ENCODE measurements at regions not wholly inside any gene's neighbourhood (a gene's known extent, or its start where the extent isn't known, plus 50 kb on each side); places are given as distances from the start of the nearest gene placed in this dataset.

DNA sequence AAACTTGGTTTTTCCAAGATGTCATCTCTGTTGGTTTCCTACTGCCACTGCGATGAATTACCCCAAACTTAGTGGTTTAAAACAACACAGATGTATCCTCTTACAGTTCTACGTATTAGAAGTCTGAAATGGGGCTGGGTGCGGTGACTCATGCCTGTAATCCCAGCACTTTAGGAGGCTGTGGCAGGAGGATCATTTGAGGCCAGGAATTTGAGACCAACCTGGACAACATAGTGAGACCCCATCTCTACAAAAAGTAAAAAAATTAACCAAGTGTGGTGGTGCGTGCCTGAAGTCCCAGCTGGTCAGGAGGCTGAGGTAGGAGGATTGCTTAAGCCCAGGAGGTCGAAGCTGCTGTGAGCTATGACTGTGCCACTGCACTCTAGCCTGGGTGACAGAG, 57.2 kb upstream of the GRHL3 start:
- TF ChIP-seq POLR2A (IDR thresholded peaks at IDR 0.05) = no peak
- TF ChIP-seq, protein P1, sequence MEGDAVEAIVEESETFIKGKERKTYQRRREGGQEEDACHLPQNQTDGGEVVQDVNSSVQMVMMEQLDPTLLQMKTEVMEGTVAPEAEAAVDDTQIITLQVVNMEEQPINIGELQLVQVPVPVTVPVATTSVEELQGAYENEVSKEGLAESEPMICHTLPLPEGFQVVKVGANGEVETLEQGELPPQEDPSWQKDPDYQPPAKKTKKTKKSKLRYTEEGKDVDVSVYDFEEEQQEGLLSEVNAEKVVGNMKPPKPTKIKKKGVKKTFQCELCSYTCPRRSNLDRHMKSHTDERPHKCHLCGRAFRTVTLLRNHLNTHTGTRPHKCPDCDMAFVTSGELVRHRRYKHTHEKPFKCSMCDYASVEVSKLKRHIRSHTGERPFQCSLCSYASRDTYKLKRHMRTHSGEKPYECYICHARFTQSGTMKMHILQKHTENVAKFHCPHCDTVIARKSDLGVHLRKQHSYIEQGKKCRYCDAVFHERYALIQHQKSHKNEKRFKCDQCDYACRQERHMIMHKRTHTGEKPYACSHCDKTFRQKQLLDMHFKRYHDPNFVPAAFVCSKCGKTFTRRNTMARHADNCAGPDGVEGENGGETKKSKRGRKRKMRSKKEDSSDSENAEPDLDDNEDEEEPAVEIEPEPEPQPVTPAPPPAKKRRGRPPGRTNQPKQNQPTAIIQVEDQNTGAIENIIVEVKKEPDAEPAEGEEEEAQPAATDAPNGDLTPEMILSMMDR (IDR thresholded peaks at IDR 0.05) = no peak

DNA sequence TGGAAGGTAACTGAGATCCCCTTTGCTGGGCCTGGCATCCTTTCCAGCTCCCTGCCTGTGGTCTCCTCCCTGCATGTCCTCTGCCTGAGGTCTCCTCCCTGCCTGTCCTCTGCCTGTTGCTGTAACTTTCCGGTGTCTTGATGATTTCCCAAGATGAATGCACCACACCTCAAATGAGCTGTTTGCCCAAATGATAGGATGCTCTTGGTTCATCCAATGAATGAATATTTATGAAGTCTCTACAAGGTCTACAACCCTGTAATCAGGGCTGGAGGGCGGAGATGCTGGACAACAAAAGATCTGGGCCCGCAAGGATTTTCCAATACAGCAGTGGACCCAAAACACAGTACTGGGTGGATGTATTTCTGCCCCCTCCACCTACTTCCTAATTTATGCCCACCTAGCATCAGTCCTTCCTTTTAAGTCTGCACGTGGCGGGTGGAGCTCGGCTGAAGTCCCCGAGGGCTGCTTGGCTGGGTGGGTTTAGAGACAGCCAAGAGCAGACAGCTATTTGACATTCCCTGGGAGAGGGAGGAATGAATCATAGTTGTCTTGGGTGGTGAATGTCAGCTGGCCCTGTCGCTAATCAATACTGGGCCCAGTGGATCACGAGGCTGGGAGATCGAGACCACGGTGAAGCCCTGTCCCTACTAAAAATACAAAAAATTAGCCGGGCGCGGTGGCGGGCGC, 60.3 kb upstream of the GRHL3 start:
- H3K9me3 ChIP-seq (replicated peaks in 1 of 3) = no peaks in the 10 kb centered on the region
- no peaks in the 10 kb centered on the region for H3K4me1 ChIP-seq (replicated peaks in 1 of 2)
- no peak for DNase-seq
- 92 to 97% (median 95%) methylated on average over 8 to 16 of the region's 16 CpGs for WGBS, 4 donors
- no peaks in the 10 kb centered on the region for H3K36me3 ChIP-seq (replicated peaks in 1 of 2)
- H3K4me3 ChIP-seq = no peak overlapping the region
- TF ChIP-seq POLR2A (IDR thresholded peaks at IDR 0.05) = no peak
- TF ChIP-seq, protein P1 (IDR thresholded peaks at IDR 0.05) = no peak
- H3K27ac ChIP-seq = no peak overlapping the region
- intact Hi-C loops (cut with DNase I) = no loop called here
- H3K27me3 ChIP-seq = no peaks in the 10 kb centered on the region

More for the DNA sequence above, 57.2 kb upstream of the GRHL3 start:
- 71 to 89% (median 79%) methylated on average over 5 of the region's 5 CpGs for WGBS, 4 donors
- intact Hi-C loops (cut with DNase I) = no loop called here
- H3K9me3 ChIP-seq (replicated peaks in 1 of 3) = no peaks in the 10 kb centered on the region
- H3K27ac ChIP-seq = no peak overlapping the region
- no peaks in the 10 kb centered on the region for H3K36me3 ChIP-seq (replicated peaks in 1 of 2)
- H3K27me3 ChIP-seq = no peaks in the 10 kb centered on the region
- no peaks in the 10 kb centered on the region for H3K4me1 ChIP-seq (replicated peaks in 1 of 2)
- no peak for DNase-seq
- H3K4me3 ChIP-seq = no peak overlapping the region

DNA sequence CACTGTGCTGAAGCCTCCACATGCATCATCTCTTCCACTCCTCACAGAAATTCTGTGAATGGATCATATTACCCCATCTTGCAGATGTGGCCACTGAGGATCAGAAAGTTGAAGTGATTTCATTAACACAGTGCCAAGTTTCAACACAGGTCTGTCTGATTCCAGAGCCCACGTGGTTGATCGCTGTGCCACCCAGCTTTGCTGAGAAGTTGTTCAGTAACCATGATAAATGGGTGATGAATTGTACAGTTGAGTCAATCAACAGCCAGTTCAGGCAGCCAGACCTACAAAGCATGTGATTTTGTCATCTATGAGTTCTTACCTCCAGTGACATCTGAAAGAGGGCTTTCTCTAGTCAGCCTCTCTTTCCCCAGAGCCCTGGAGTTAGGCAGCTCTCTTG, 61.8 kb upstream of the GRHL3 start:
- intact Hi-C loops (cut with DNase I) = no loop called here
- no peaks in the 10 kb centered on the region for H3K27me3 ChIP-seq
- no peak overlapping the region for H3K4me3 ChIP-seq
- 62 to 92% (median 77%) methylated on average over 2 of the region's 2 CpGs for WGBS, 4 donors
- TF ChIP-seq, protein P1 (IDR thresholded peaks at IDR 0.05) = no peak
- TF ChIP-seq POLR2A (IDR thresholded peaks at IDR 0.05) = no peak
- no peak for DNase-seq
- H3K9me3 ChIP-seq (replicated peaks in 1 of 3) = no peaks in the 10 kb centered on the region
- no peaks in the 10 kb centered on the region for H3K36me3 ChIP-seq (replicated peaks in 1 of 2)
- H3K4me1 ChIP-seq (replicated peaks in 1 of 2) = no peaks in the 10 kb centered on the region
- H3K27ac ChIP-seq = no peak overlapping the region

DNA sequence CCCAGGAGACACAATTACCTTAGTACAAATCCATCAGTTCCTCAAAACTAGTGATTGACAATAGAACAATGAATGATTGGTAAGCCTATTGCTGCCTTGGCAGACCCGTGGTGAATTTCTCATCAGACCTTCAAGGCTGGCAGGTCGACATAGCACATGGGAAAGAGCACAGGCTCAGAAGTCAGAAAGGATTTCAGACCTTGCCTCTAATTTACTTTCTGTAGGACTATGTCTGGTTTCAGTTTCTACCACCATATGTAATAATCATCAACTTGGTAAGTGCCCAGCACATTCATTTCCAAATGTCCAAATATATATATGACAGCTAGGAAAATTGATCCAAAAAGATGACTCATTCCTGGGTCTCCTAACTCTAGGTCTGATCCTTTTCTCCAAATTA, 62.5 kb upstream of the GRHL3 start:
- no peak overlapping the region for H3K4me3 ChIP-seq
- H3K27ac ChIP-seq = no peak overlapping the region
- WGBS, 4 donors = 53 to 67% (median 58%) methylated on average over 2 of the region's 2 CpGs
- no peak for DNase-seq
- no peaks in the 10 kb centered on the region for H3K36me3 ChIP-seq (replicated peaks in 1 of 2)
- no peaks in the 10 kb centered on the region for H3K9me3 ChIP-seq (replicated peaks in 1 of 3)
- TF ChIP-seq, protein P1 (IDR thresholded peaks at IDR 0.05) = no peak
- no peak for TF ChIP-seq POLR2A (IDR thresholded peaks at IDR 0.05)
- intact Hi-C loops (cut with DNase I) = no loop called here
- no peaks in the 10 kb centered on the region for H3K27me3 ChIP-seq
- no peaks in the 10 kb centered on the region for H3K4me1 ChIP-seq (replicated peaks in 1 of 2)
